NCI-H1048 (cell line): ENCODE measurements at regions not wholly inside any gene's neighbourhood (a gene's known extent, or its start where the extent isn't known, plus 50 kb on each side); places are given as distances from the start of the nearest gene placed in this dataset.
"Not testable (repeated sequence)": the region's sequence is repeated elsewhere in the genome, so short reads cannot be mapped to it uniquely, and the experiment has no call there.

Experiments used
- DNase-seq: peaks from one replicate; lab custom pipeline; 2025; lab: John Stamatoyannopoulos, UW

- DNase-seq = no peak
Measured at GRCh38 chr3:153615863-153616262, 453.8 kb downstream of the RAP2B start.

- DNase-seq = no peak
Measured at GRCh38 chr3:153617463-153617862, 455.4 kb downstream of the RAP2B start.

DNA sequence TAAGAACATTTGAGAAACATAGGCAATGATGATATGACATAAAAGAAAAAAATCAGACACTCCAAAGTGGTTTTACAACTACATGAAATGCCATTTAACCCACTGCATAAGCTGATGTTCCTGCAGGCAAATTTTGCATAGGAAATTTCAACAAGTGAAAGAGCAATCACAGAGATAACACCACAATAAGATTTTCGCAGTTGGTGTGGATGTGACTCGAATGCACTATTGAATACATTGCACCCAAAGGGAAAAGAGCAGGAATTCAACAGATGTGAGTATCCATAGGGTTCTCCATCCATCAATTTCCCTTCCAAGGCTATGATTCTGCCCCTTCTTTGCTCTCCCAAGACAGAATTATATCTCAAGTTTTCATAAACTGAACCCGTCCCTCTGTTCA, 456.1 kb downstream of the RAP2B start:
- no peak for DNase-seq

- no peak for DNase-seq
Measured at GRCh38 chr3:153619268-153619667, 457.2 kb downstream of the RAP2B start.

GRCh38 chr3:153621953-153622352, 459.9 kb downstream of the RAP2B start:
- no peak for DNase-seq

GRCh38 chr3:153623834-153624233, 461.8 kb downstream of the RAP2B start:
- no peak for DNase-seq

DNA sequence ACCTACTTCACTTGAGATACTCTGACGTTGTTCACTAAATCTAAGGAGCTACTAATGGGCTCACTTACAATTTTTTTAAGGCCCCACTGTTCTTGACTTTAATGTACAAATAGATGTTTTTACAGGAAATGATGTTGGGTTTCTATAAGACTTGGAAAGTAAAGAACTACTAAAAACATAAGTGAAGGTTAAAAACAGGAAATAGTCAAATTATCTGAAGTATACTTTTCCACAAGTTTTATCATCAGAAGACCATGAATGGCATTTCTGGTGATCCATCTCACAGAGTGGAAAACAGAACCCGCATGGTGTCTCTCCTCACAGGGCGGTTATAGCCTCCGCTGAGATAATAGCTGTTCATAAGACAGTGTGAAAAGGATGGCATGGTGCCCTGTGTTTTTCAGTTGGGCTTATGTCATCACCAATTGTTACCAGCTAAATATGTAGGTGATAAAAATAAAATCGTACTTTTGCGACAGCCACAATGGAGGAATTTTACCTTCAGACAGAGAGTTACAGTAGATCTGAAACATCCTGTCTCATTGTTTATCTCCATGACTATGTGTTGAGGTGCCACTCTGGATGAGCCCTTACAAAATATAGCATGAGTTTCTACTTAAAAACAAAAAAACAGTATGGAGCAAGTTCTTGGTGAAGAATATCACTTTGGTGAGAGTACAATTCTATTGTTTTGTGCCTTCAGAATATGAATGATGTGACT, 462.4 kb downstream of the RAP2B start:
- no peak for DNase-seq

DNA sequence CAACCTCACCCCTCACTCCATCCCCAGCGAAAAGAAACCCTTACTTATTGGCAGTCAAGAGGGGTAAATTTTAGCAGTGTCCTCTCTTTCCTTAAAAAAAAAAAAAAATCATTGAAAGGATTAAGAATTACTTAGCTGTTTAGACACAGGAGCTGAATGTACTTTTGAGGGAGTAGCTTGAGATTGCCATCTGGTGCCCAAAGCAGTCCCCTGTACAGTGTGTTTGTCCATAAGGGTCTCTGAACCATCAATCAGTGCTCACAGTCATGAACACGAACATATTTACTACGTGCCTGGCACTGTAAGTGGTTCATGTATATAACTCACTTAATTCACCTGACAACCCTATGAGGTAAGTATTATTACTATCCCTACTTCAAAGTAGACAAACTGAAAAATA, 463.5 kb downstream of the RAP2B start:
- no peak for DNase-seq

DNA sequence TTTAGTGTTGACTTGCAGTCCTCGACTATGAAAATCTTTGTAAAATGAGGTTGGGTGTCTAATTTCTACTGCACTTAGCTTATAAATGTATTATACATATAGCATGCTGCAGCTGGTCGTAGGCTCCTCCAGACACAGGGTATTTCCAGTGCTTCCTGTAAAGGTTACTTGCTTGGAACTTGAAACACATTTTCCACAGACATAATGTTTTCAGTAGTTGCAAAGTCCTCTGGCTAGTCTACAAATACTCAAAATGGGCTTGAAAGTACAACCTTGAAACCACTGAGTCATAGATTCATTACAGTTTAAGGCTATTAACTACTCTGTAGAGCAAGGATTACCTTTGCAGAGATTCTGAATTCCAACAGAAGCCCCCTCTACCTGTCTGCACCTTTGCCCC, 464.1 kb downstream of the RAP2B start:
- no peak for DNase-seq

- no peak for DNase-seq
Measured at GRCh38 chr3:153628591-153628990, 466.6 kb downstream of the RAP2B start.

- DNase-seq = no peak
Measured at GRCh38 chr3:153629148-153629547, 467.1 kb downstream of the RAP2B start.

- no peak for DNase-seq
Measured at GRCh38 chr3:153631102-153631501, 469.1 kb downstream of the RAP2B start.

GRCh38 chr3:153631664-153632063, 469.6 kb downstream of the RAP2B start:
- no peak for DNase-seq

DNA sequence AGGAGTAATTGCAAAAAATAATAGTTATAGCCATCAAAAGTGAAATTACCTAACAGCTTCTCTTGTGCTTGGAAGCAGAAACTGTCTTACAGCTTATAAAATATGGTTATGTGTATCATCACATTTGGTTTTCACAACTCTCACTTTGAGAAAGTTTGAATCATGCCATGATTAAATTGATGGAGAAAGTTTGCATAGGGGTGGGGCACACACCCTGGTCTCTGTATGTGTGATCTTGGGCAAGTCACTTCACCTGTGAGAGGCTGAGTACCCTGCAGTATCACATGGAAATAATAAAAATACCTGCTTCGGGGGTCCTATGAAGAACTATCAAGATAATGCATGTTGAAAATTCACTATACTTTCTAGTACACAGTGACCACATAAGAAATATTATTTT, 471.4 kb downstream of the RAP2B start:
- DNase-seq = no peak

GRCh38 chr3:153634683-153635082, 472.7 kb downstream of the RAP2B start:
- no peak for DNase-seq

GRCh38 chr3:153639631-153640030, 477.6 kb downstream of the RAP2B start:
- no peak for DNase-seq

GRCh38 chr3:153640689-153641665, 479.0 kb downstream of the RAP2B start:
- no peak for DNase-seq

GRCh38 chr3:153642576-153642975, 478.6 kb upstream of the ARHGEF26 start:
- not testable (repeated sequence) for DNase-seq

GRCh38 chr3:153643471-153643870, 477.7 kb upstream of the ARHGEF26 start:
- DNase-seq = not testable (repeated sequence)

- DNase-seq = no peak
Measured at GRCh38 chr3:153649286-153649839, 471.8 kb upstream of the ARHGEF26 start.

- no peak for DNase-seq
Measured at GRCh38 chr3:153652076-153652475, 469.1 kb upstream of the ARHGEF26 start.

DNA sequence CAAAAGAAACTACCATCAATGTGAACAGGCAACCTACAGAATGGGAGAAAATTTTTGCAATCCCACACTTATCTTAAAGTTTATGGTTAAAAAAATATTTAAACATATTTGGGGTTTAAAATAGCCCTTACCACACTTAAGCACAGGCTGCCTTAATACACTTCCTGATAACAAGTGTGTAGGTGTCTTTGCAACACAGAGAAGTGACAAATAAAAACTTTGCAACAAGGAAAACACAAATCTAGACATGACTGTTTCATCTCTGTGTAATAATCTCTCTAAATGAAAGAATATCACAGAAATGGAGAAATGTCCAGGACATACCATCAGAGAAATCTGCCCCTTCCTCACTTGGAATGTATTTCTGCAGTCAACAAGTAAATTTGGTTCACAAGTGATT, 464.1 kb upstream of the ARHGEF26 start:
- DNase-seq = no peak

GRCh38 chr3:153657461-153657860, 463.7 kb upstream of the ARHGEF26 start:
- DNase-seq = no peak
